Body of pancreas (tissue), 4 donors: ENCODE measurements at regions not wholly inside any gene's neighbourhood (a gene's known extent, or its start where the extent isn't known, plus 50 kb on each side); places are given as distances from the start of the nearest gene placed in this dataset.

Experiments
- ATAC-seq: fragments of 150-250 bp; one replicate; pipeline ENCODE4 v1.9.1; 2016
- DNase-seq, 4 donors: peaks; one replicate each; pipeline ENCODE4 v3.0.0-alpha.2; 2019
- H3K27ac ChIP-seq, 4 donors: fragments of 200-600 bp; sonication (generic); 1 replicate in 3 of 4; 2 replicates in 1 of 4; pipeline versions ENCODE4 v1.5.1 to v1.6.1; 2016 to 2019; ENCODE audit warnings: mild to moderate bottlenecking in 1 of 4, mixed read lengths in 1 of 4, moderate library complexity in 1 of 4
- H3K27me3 ChIP-seq, 2 donors: fragments of 200-600 bp; sonication (generic); one replicate each; pipeline ENCODE4 v1.6.0; 2016; ENCODE audit warnings: mild to moderate bottlenecking in 1 of 2
- H3K36me3 ChIP-seq, 2 donors: fragments of 200-600 bp; sonication (generic); replicated peaks in 1 of 2; 2 replicates each; pipeline ENCODE4 v1.5.1; 2016; ENCODE audit warnings: low read depth in 2 of 2; ENCODE audit not compliant: insufficient read depth in 1 of 2
- H3K4me1 ChIP-seq: fragments of 200-600 bp; sonication (generic); one replicate; pipeline ENCODE4 v1.6.0; 2016
- H3K4me3 ChIP-seq, 2 donors: fragments of 200-600 bp; sonication (generic); 1 replicate in 1 of 2; 2 replicates in 1 of 2; pipeline ENCODE4 v1.5.1; 2016 to 2019
- H3K9me3 ChIP-seq, 3 donors: fragments of 200-600 bp; sonication (generic); 1 replicate in 2 of 3; 2 replicates in 1 of 3; pipeline ENCODE4 v1.5.1; 2016
- CTCF ChIP-seq, 7 experiments: fragments of 450-650 bp in 4 of 7; fragments of 200-600 bp in 3 of 7; sonication (generic) in 3 of 7; IDR thresholded peaks; one replicate each; pipeline ENCODE4 v1.5.1; 2016 to 2019; ENCODE audit warnings: antibody characterized with exemption in 7 of 7
- POLR2A ChIP-seq, 3 donors: fragments of 450-650 bp; IDR thresholded peaks; one replicate each; pipeline ENCODE4 v1.6.1; 2016; ENCODE audit warnings: antibody characterized with exemption in 3 of 3, mild to moderate bottlenecking in 2 of 3
- WGBS, 2 donors: methylation state at CpG; one replicate each; pipeline ENCODE4 v1.1.5; 2017; 5-methylcytosine and 5-hydroxymethylcytosine counted together
- intact Hi-C: fragments of 100-400 bp; cut with DNase I; formaldehyde crosslinking; loops from one replicate; pipeline ENCODE4 v1.15.1; 2023

GRCh38 chr12:29863665-29864064 is 79.9 kb upstream of the TMTC1 start:
- no peaks in the 10 kb centered on the region for H3K4me1 ChIP-seq
- no peak overlapping the region for H3K4me3 ChIP-seq
- no peak for DNase-seq
- intact Hi-C loops: no loop called here
- WGBS, 2 donors: 28 to 54% methylated on average over 1 of the region's 1 CpG
- no peaks in the 10 kb centered on the region for H3K9me3 ChIP-seq
- no peak overlapping the region for H3K27ac ChIP-seq
- no peaks in the 10 kb centered on the region for H3K27me3 ChIP-seq
- TF ChIP-seq CTCF (IDR thresholded peaks at IDR 0.05) (no peak), POLR2A (IDR thresholded peaks at IDR 0.05) (no peak)
- no peaks in the 10 kb centered on the region for H3K36me3 ChIP-seq
- ATAC-seq: no peak

GRCh38 chr12:29858270-29858786 is 74.6 kb upstream of the TMTC1 start:
- Histone ChIP-seq H3K36me3 (no peaks in the 10 kb centered on the region), H3K4me3 (no peak overlapping the region), H3K27me3 (no peaks in the 10 kb centered on the region), H3K27ac (no peak overlapping the region), H3K4me1 (no peaks in the 10 kb centered on the region), H3K9me3 (no peaks in the 10 kb centered on the region)
- TF ChIP-seq POLR2A (IDR thresholded peaks at IDR 0.05): no peak
- no peak for TF ChIP-seq CTCF (IDR thresholded peaks at IDR 0.05)
- 42 to 51% methylated on average over 2 of the region's 2 CpGs for WGBS, 2 donors
- ATAC-seq (no peak), DNase-seq (no peak)
- intact Hi-C loops: no loop called here

GRCh38 chr12:29847246-29847645 is 63.5 kb upstream of the TMTC1 start:
- TF ChIP-seq POLR2A (IDR thresholded peaks at IDR 0.05) (no peak), CTCF (IDR thresholded peaks at IDR 0.05) (no peak)
- no peaks in the 10 kb centered on the region for H3K4me1 ChIP-seq
- DNase-seq (no peak), ATAC-seq (no peak)
- WGBS, 2 donors: 44 to 54% methylated on average over 2 of the region's 2 CpGs
- H3K4me3 ChIP-seq: no peak overlapping the region
- H3K27ac ChIP-seq: no peak overlapping the region
- H3K36me3 ChIP-seq: no peaks in the 10 kb centered on the region
- peaks cover 0 to 3% (median 0%) of the 10 kb centered on the region in 3 donors for H3K9me3 ChIP-seq
- H3K27me3 ChIP-seq: no peaks in the 10 kb centered on the region
- intact Hi-C loops: no loop called here

GRCh38 chr12:29844667-29845066 is 60.9 kb upstream of the TMTC1 start:
- Histone ChIP-seq H3K4me1 (no peaks in the 10 kb centered on the region), H3K27me3 (no peaks in the 10 kb centered on the region), H3K36me3 (no peaks in the 10 kb centered on the region), H3K27ac (no peak overlapping the region), H3K4me3 (no peak overlapping the region), H3K9me3 (peaks cover 0 to 3% (median 0%) of the 10 kb centered on the region in 3 donors)
- intact Hi-C loops: no loop called here
- no peak for TF ChIP-seq POLR2A (IDR thresholded peaks at IDR 0.05)
- TF ChIP-seq CTCF (IDR thresholded peaks at IDR 0.05): no peak
- no peak for ATAC-seq
- no peak for DNase-seq
- WGBS, 2 donors: 24 to 30% methylated on average over 2 of the region's 2 CpGs

GRCh38 chr12:29843036-29843435 is 59.3 kb upstream of the TMTC1 start:
- TF ChIP-seq POLR2A (IDR thresholded peaks at IDR 0.05): no peak
- no peak for TF ChIP-seq CTCF (IDR thresholded peaks at IDR 0.05)
- intact Hi-C loops: no loop called here
- Histone ChIP-seq H3K27ac (no peak overlapping the region), H3K9me3 (no peaks in the 10 kb centered on the region), H3K4me1 (no peaks in the 10 kb centered on the region), H3K27me3 (no peaks in the 10 kb centered on the region), H3K36me3 (no peaks in the 10 kb centered on the region), H3K4me3 (no peak overlapping the region)
- DNase-seq (no peak), ATAC-seq (no peak)
